Stimulated activated CD8-positive, alpha-beta memory T cell treated with anti-CD3 and anti-CD28 coated beads, Interleukin-15, amount 100 ng/mL, for 1 hour (primary cell): ENCODE measurements at regions not wholly inside any gene's neighbourhood (a gene's known extent, or its start where the extent isn't known, plus 50 kb on each side); places are given as distances from the start of the nearest gene placed in this dataset.

Experiments
- DNase-seq: peaks from one replicate; pipeline ENCODE4 v3.0.0-alpha.2; 2020; ENCODE audit warnings: low read depth

DNA sequence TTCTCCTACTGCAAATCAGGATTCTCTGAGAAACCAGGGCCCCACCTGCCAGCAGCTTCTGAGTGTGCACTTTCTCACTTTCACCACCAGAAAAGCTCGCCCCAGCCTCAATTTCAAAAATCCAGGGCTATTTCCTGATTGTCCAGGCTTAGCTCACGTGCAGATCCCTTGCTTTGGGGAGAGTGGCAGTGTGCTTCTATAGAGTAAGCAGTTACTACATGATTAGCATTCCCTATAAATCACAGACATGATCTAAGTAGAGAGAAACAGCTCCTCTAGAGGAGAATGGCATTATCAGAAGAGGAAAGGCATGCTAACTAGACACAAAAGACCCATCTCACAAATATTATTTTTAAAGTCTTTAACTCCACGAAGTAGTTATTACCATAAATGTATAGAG, 456.0 kb upstream of the PKN2 start:
- no peak for DNase-seq

DNA sequence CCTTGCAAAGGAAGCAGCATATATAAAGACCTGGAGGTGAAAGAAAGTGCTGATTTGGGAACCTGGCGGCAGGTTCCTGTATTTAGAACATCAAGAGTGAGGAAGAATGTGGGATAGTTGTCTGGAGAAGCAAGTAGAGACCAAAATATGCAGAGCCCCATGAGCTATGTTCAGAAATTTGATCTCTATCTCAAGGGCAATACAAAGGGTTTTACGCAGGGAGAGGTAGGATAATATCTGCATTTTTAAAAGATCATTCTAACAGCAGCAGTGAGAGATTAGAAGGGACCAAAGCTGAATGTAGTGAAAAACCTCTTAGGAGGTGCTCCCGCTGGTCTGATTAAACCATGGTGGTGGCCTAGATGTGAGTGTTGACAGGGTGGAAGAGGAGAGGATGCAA, 453.9 kb upstream of the PKN2 start:
- no peak for DNase-seq

DNA sequence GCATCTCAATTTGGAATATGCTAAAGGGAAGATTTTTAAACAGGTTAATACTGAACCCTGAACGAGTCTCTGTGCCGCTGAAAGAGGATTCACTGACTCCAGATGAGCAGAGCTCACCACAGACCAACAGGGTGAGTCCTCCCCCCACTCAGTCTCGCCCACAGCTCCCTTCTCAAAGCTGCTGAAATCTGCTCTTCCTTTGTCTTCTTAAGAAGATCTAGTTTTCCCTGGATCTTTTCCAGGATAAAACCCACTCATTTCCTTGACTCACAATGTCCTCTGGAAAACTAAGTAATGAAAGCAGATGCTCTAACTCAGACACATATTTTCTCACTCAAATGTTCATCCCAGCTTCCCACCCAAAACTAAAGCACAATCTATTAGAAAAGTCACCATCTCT, 447.0 kb upstream of the PKN2 start:
- DNase-seq, result no peak

DNA sequence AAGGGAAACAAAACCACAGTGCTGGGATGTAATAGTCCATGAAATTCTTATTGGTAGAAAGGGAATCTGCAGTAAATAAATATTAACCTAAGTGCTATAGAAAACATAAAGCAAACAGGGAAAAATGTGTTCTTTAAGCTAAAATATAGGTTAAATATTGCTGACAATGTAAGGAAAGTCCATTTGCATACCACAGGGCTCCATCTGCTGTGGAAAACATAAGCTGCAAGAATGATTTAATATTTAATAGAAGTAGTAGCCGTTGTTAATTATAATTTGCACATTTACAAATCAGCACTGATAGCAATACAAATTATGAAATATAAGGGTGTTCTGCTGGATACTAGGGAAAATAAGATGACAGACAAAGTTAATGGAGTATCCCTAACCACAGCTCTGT, 444.9 kb upstream of the PKN2 start:
- no peak for DNase-seq

DNA sequence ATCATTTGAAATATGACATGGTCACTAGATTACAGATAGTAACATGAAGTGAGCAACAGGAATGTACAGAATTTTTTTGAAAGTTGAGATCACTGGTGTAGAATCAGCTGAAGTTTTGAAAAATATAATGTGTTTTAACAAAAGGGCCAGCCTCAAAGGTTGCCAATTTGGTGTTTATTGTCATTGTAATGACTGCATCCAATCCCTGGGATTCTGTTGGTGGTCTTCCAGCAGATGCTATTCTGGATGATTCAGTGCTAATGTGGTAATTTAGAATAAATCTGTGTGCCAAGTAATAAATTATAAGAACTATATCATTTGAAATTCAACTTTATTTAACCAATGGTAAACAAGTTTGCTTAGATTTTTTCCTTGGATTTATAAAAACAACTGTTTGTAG, 436.4 kb upstream of the PKN2 start:
- no peak for DNase-seq

DNA sequence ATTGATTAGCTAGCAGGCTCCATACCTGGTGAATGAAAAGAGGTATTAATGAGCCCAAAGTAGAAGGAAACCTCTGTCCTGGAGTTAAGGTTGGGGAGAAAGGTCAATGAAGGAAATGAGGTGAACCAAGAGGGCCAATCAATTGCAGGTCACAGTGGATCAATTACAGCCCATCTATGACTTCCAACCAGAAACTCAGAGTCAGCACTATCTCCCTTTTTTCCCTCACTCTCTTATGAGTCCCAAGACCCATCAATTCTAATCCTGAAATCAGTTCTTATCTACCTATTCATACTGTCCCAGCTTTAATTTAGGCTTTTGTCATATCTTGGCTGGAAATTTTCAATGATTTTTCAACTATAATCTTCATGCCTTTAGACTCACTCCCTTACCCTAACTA, 433.2 kb upstream of the PKN2 start:
- no peak for DNase-seq

DNA sequence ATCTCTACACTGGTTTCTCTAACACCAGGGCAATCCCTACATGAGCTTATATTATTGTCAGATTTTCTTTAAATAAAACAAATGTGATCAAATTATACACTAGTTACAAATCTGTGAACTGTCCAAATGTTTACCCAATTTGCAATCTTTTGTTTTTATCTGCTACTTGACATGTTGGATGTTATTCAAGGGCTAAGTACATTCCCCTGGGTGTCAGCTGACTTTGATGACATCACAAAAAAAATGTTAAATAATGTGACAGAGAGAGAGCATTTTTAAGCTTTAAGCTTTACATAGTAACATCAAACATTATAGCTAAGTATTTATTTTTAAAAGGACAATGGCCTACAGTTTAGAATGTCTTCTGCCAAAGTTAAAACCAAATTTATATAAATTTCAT, 431.3 kb upstream of the PKN2 start:
- no peak for DNase-seq

DNA sequence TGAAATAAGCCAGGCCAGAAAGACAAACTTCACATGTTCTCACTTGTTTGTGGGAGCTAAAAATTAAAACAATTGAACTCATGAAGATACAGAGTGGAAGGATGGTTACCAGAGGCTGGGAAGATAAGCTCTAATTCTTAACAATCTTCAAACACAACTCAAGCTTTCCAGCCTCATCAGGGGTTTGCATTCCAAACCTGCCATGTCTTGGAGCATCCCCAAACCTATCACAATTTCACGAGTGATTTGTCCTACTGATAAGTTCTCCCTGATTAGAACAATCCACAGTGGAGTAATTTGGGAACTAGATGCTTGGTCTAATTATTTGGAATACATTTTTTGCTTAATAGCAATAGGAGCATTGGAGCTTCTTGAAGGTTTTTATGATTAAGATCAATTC, 418.5 kb upstream of the PKN2 start:
- DNase-seq, result no peak

DNA sequence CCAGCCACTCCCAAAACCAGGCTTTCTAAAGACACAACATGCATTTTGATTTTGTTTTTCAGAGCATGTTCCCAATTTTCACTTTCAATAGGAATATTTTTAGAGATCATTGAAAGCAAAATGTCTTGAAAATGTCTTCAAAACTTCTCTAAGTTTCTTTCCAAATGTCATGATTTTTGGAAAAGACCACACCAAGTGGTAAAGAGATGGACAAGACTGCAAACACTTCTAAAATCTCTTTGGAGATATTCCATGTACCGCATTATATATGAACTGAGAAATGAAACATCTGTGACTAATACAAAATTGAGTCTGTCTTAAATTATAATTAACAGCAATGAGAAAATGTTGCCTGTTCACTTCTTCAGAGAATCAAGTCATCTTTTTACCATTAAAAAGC, 418.0 kb upstream of the PKN2 start:
- DNase-seq, result no peak

DNA sequence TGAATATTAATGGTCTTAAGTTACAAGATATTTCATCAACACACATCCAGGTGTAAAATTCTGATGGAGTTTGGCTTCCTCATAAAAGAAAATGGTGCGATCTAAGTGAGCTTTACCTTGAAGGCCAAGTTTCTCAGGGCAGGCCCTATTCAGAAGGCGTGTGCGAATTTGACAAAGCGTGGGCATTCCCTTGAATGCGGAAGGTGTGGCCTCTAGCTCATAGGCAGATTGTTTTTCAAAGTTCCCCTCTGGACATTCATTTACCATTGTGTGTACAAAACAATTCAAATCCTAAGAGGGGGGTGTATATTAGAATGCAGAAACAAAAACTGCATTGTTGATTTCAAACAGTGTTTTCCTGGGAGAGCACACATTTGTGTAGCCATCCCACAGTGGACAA, 411.9 kb upstream of the PKN2 start:
- DNase-seq, result no peak

DNA sequence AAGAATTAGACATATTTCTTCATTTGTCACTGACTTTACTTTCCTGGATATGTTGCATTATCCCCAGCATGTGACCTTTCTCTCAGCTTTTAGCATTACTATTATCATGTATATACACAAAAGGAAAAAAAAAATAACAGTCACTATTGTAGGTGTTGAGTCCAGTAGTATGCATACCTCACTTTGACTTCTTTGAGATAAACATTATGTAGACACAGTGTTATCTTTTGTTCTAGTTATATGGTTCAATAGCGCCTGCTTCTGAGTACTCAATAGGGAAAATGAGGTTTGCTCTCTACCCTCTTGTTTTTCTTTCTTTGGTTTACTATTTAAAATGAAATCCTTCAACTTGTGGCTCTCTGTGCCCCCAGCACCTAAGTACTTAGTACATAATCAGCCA, 409.6 kb upstream of the PKN2 start:
- no peak for DNase-seq

DNA sequence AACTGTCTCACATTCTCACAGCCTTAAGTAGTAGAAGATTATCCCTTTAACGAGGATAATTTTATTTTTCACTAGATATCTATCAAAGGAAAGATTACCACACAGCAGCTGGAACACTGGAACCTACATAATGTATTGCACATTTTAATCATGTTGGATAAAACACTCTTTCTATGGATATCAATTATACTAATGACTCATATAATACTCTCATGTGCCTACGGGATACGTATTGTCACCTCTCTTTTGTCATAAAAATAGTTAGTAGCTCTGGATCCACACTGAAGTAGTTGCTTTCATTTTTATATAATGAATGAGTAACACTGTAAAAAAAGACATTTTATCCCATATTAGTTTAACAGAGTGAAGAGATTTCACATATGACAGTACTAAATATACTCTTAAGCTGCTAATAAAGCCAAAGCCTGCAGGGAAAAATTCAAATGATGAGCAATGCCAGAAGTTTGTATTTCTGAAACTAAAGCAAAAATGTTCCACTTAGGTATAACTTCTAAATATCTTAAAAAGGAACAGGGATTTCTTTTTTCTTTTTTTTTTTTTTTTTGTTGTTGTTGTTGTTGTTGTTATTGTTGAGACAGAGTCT, 408.7 kb upstream of the PKN2 start:
- DNase-seq, result no peak

DNA sequence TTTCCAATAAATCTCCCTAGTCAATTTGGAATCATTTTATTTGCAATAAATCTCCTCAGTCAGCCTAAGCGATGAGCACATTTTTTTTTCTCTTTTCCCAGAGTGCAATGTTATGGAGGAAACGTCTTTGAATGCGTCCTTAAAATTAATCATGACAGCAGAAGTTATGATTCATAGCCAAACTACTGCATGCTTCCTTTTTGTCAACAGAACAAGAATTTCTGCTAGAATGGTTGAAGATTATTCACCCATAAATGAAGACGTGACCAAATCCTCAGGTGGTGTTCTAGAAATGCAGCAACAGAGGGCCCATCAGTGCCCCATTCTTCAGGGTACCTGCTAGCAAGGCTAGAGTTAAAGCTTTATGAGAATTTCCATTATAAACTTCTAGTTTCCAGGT, 407.9 kb upstream of the PKN2 start:
- DNase-seq, result no peak

DNA sequence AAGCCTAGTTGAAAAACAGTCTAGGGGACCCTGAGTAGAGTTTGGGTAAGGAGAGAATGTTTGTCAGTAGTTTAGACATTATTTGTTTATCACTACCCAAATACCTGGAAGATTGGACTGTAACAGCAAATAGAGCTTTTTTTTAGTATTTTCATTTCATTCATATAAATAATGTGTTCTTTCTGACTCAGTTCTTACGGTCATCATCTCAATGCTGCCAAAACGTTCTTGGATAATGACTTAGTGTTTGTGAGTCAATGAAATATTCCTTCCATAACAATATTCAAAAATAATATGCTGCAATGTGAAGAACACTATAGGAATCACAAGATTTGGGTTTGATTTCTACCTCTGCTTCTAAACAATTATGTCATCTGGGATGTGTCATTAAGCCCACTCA, 400.0 kb upstream of the PKN2 start:
- no peak for DNase-seq

DNA sequence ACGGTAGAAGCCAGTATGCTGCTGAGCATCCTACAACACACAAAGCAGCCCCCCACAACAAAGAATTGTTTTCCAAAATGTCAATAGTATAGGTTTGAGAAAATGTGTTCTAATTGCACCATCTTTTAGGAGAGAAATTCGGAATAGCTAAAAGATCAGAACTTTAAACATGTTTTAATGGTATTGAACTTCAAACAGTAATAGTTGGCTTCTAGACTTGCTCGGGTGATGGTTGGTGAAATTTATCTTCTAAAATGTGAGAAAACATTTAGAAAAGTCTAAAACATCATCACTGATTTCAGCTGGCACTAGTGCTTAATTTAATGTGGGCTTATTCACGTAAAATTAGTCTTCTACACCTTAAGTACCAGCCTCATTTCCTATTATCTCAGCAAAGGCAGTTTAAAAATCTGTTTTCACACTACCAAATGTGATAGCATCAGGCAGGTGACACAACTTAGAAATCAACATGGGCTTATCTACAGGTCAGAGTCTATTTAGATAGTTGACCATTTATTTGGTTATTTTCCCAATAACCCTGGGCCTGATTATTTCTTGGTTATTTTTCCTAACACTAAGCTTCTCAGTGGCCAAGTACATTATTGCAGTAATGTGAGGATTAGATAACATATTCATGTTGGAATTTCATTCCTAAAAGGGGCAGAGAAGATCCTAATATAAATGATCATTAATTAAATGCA, 399.3 kb upstream of the PKN2 start:
- DNase-seq, result no peak

DNA sequence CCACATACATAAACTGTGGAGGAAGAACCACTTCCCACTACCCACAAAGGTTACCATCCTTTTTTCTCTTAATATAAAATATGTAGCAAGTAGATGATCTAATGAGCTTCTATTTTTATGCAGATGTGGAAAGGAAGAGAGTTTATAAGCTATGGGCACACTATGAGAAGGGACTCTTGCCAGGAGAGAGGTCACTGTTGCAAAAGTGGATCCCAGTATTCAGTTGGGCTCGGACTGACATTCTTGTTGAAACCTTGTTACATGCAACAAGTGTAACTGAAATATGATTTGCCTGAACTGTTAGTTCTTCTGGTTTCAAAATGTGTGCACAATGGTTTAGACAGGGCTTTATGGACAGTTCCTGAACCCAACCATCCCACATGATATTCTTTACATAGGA, 397.4 kb upstream of the PKN2 start:
- no peak for DNase-seq

DNA sequence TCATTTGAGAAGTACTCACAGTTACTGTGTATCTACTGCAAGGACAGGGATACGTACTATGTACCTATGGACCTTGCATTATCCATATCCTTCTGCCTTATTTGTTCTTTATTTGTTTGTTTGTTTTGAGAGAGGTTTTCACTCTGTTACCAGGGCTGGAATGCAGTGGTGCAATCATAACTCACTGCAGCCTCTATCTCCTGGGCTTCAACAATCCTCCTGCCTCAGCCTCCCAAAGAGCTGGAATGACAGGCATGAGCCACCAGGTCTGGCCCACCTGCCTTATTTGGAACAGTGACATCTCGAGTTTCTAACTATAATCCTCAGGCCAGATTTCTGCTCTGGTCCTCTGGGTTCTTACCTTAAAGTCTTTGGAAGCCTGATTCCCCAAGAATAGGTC, 395.5 kb upstream of the PKN2 start:
- no peak for DNase-seq

DNA sequence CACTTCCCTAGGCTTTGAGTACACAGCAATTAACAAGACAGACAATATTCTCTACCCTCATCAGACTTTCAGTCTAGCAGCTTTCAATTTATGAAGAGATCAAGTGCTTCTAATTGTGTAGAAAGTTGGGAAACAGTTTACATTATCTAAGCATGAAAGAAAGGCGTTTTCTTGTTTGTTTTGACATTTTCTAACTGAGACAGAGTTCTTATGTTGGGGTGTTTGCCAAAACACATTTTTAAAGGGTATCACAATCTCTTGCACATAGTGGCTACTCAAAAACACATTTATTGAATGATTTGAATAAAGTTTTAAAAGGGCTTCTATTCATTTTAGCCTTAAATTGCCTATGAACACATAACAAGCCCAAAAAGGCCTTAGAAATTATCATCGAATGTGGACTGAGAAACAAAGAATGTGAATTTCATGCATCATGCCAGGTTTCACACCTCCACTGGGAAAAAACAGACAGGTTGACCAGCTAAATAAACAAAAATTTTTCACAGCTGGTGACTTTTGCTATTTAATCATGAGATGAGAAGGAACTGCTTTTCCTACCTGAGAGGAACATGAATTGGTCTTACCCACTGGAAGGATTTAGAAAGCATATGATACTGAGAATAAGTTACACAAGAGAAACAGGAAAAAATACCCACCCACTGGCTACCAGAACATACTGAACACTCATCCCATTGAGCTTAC, 394.5 kb upstream of the PKN2 start:
- DNase-seq, result no peak

DNA sequence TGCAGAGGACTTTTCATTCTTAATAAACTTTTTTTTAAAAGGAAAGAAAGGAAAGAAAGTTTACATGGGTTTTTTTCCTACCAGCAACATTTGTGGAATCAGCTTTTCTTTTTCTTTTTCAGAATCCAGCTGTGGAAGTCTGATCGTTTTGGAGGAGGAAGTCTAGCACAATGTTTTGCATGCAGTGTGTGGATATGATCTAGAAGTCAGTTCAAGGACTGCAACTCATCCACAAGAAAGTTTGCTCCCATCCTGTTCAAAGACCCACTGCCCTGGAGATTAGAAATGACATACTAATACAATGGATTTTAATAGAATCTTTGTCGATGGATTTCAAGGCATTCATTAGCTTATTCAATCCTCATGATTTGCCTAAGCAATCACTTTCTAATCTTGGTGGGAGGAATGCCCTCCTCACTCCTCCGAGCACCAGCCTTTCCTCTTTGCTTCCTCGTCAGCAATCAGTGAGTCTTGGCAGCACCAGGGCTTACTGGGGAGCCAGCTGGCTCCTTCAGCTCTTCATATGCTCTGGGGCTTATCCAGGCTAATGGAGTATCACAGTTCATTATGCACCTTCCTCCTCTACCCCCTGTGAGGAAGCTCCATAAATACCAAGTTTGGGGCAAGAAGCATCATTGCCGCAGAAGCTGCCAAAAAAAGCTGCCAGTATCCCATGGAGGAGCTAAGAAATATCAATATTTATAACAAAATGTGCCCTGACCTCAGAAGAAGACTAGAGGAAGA, 392.3 kb upstream of the PKN2 start:
- no peak for DNase-seq

DNA sequence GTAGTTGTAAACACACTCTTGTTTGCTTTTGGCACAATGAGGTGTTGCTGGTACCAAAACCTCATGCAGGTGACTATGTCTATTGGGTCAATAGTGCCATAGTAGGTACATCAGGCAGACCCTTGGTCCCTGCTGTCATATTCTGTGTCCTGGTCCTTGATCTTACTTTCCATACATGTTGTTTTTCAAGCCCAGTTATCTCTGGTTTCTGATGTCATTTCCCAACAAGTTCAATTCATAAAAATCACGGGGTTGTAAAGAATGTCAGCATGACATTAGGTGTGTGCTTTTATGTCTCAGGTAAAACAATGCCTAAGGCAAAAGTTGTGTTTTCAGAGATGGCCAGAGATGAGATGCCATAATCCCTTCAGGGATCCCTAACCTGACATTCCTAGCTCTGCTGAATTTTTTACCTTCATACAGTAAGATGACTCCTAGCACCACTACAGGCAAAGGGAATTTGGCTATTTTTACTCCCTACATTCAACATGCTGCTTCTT, 390.3 kb upstream of the PKN2 start:
- DNase-seq, result no peak

DNA sequence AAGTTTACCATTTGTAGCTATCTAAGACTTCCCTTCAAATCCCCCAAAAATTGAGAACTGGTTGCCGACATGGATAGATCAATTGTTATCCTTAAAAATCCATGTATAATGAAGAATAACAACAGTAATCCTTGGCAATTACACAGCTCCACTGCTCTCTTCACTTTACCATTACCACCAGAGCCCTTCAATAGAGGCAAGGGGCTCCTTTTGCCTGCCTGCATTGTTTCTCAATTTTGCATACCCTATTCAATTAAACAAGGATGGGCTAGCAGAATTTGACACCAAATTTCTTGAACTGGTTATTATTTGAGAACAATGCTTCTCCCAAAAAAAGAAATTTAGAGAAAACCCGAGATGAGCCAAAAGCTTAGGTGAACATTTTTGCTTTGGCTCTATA, 387.8 kb upstream of the PKN2 start:
- no peak for DNase-seq

DNA sequence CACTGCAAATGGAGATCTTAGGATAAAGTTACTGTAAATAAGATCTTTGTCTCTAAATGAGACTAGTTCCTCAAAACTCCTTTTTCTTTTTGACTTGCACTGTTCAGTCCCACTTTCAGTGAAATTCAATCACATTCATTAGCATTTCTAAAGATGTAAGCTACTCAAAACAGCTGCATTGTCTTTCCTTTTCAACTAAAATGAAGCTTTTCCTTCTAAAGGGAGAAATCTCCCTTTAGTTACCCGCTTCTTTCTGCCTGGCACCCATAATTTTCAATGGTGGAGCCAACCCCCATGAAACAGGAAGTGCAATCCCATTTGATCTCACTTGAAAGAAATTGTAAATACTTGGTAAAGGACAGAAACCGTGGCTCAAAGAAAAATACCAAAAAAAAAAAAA, 387.4 kb upstream of the PKN2 start:
- no peak for DNase-seq

DNA sequence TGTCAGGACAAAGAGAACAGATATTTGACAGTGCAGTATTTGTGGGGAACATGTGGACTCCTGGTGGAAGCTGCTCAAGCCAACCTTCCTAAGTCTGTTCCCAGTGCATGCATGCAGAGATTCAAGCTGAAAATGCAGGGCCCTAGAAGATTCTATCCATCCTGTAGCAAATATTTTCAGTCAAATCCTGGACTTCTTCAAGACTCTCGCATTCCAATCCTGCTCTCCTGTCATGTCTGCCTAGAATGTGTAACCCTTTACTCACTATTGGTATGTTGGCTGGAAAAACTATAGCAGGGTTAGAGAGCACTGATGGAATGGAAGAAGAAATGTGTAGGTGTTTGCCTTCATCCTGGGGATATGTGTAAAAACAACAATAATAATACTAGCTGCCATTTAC, 385.6 kb upstream of the PKN2 start:
- DNase-seq, result no peak
